Testis (tissue), 2 donors: ENCODE measurements at regions not wholly inside any gene's neighbourhood (a gene's known extent, or its start where the extent isn't known, plus 50 kb on each side); places are given as distances from the start of the nearest gene placed in this dataset.
"Not testable (repeated sequence)": the region's sequence is repeated elsewhere in the genome, so short reads cannot be mapped to it uniquely, and the experiment has no call there.

ENCODE experiments used
- DNase-seq: peaks from one replicate; pipeline ENCODE4 v3.0.0-alpha.2; 2019
- H3K27ac ChIP-seq, 2 donors: fragments of 200-600 bp; sonication (generic); one replicate each; pipeline ENCODE4 v1.5.1; 2019
- H3K27me3 ChIP-seq: fragments of 200-600 bp; sonication (generic); one replicate; pipeline ENCODE4 v1.5.1; 2019
- H3K36me3 ChIP-seq: fragments of 200-600 bp; sonication (generic); one replicate; pipeline ENCODE4 v1.5.1; 2017; ENCODE audit warnings: low read depth; ENCODE audit errors: missing control alignments
- H3K4me1 ChIP-seq: fragments of 200-600 bp; sonication (generic); one replicate; pipeline ENCODE4 v1.5.1; 2019
- H3K4me3 ChIP-seq, 2 donors: fragments of 200-600 bp; sonication (generic); one replicate each; pipeline ENCODE4 v1.5.1; 2017 to 2019
- H3K9me3 ChIP-seq: fragments of 200-600 bp; sonication (generic); one replicate; pipeline ENCODE4 v1.5.1; 2017
- CTCF ChIP-seq, 3 experiments: fragments of 450-650 bp in 2 of 3; fragments of 200-600 bp in 1 of 3; sonication (generic) in 1 of 3; IDR thresholded peaks; one replicate each; pipeline ENCODE4 v1.5.1; 2016 to 2019; ENCODE audit warnings: antibody characterized with exemption in 3 of 3, mild to moderate bottlenecking in 2 of 3, moderate library complexity in 1 of 3
- POLR2A ChIP-seq: fragments of 450-650 bp; IDR thresholded peaks from one replicate; pipeline ENCODE4 v1.6.1; 2017; ENCODE audit warnings: antibody characterized with exemption, mild to moderate bottlenecking, moderate library complexity
- WGBS, 2 donors: methylation state at CpG; one replicate each; pipeline ENCODE4 v1.1.5; 2018; 5-methylcytosine and 5-hydroxymethylcytosine counted together
- intact Hi-C: fragments of 100-400 bp; cut with DNase I; formaldehyde crosslinking; loops from one replicate; pipeline ENCODE4 v1.15.1; 2023; ENCODE audit warnings: low total_unique reads

- Histone ChIP-seq H3K9me3 (no peaks in the 10 kb centered on the region), H3K27ac (no peak overlapping the region), H3K4me1 (no peaks in the 10 kb centered on the region), H3K27me3 (no peaks in the 10 kb centered on the region), H3K4me3 (no peak overlapping the region), H3K36me3 (no peaks in the 10 kb centered on the region)
- DNase-seq = no peak
- no peak for TF ChIP-seq POLR2A
- no peak for TF ChIP-seq CTCF (IDR thresholded peaks at IDR 0.05)
- intact Hi-C loops = no loop called here
These were observed 1271.8 kb upstream of the CHAC2 start for GRCh38 chr2:52495816-52496215.

- no peaks in the 10 kb centered on the region for H3K27me3 ChIP-seq
- no peaks in the 10 kb centered on the region for H3K9me3 ChIP-seq
- TF ChIP-seq CTCF (IDR thresholded peaks at IDR 0.05) = no peak
- no peak for TF ChIP-seq POLR2A
- 83 to 89% methylated on average over 1 of the region's 1 CpG for WGBS, 2 donors
- no peak for DNase-seq
- H3K27ac ChIP-seq = no peak overlapping the region
- no peaks in the 10 kb centered on the region for H3K36me3 ChIP-seq
- intact Hi-C loops = no loop called here
- H3K4me1 ChIP-seq = no peaks in the 10 kb centered on the region
- H3K4me3 ChIP-seq = no peak overlapping the region
These were observed 1290.4 kb upstream of the CHAC2 start for GRCh38 chr2:52477166-52477565.

GRCh38 chr2:52475590-52475989, 1292.0 kb upstream of the CHAC2 start:
- intact Hi-C loops = no loop called here
- 77 to 89% methylated on average over 1 of the region's 1 CpG for WGBS, 2 donors
- DNase-seq = no peak
- no peak for TF ChIP-seq POLR2A
- TF ChIP-seq CTCF (IDR thresholded peaks at IDR 0.05) = no peak
- Histone ChIP-seq H3K27me3 (no peaks in the 10 kb centered on the region), H3K27ac (no peak overlapping the region), H3K4me3 (no peak overlapping the region), H3K9me3 (no peaks in the 10 kb centered on the region), H3K36me3 (no peaks in the 10 kb centered on the region), H3K4me1 (no peaks in the 10 kb centered on the region)

GRCh38 chr2:52474091-52474490, 1293.5 kb upstream of the CHAC2 start:
- Histone ChIP-seq H3K36me3 (no peaks in the 10 kb centered on the region), H3K4me3 (no peak overlapping the region), H3K27ac (no peak overlapping the region), H3K27me3 (no peaks in the 10 kb centered on the region), H3K9me3 (no peaks in the 10 kb centered on the region), H3K4me1 (no peaks in the 10 kb centered on the region)
- intact Hi-C loops = no loop called here
- 87 to 93% methylated on average over 1 of the region's 1 CpG for WGBS, 2 donors
- TF ChIP-seq POLR2A (no peak), CTCF (IDR thresholded peaks at IDR 0.05) (no peak)
- no peak for DNase-seq

GRCh38 chr2:52473526-52473925, 1294.1 kb upstream of the CHAC2 start:
- Histone ChIP-seq H3K27ac (no peak overlapping the region), H3K4me3 (no peak overlapping the region), H3K9me3 (no peaks in the 10 kb centered on the region), H3K36me3 (no peaks in the 10 kb centered on the region), H3K4me1 (no peaks in the 10 kb centered on the region), H3K27me3 (no peaks in the 10 kb centered on the region)
- no peak for DNase-seq
- intact Hi-C loops = no loop called here
- 64 to 66% methylated on average over 2 of the region's 2 CpGs for WGBS, 2 donors
- TF ChIP-seq CTCF (IDR thresholded peaks at IDR 0.05) (no peak), POLR2A (no peak)

GRCh38 chr2:52470457-52470856, 1297.1 kb upstream of the CHAC2 start:
- H3K36me3 ChIP-seq, H3K9me3 ChIP-seq, H3K4me1 ChIP-seq, H3K27ac ChIP-seq, intact Hi-C loops, H3K4me3 ChIP-seq, DNase-seq, H3K27me3 ChIP-seq: not testable (repeated sequence)
- WGBS, 2 donors = 100% methylated on average over 1 of the region's 1 CpG
